SK-N-MC (cell line): ENCODE measurements at regions not wholly inside any gene's neighbourhood (a gene's known extent, or its start where the extent isn't known, plus 50 kb on each side); places are given as distances from the start of the nearest gene placed in this dataset.

Experiments
- DNase-seq: peaks from one replicate; pipeline ENCODE4 v3.0.0-alpha.2; 2011; ENCODE audit warnings: low read depth, low spot score
- H3K27ac ChIP-seq: fragments of 200-600 bp; sonication (generic); 2 replicates; pipeline ENCODE4 v1.5.1; 2016; ENCODE audit warnings: mixed run types
- H3K36me3 ChIP-seq: fragments of 200-600 bp; sonication (generic); 2 replicates; pipeline ENCODE4 v1.6.1; 2017; ENCODE audit warnings: antibody characterized with exemption, low read length, mixed read lengths; ENCODE audit not compliant: insufficient read depth
- H3K4me3 ChIP-seq: fragments of 200-600 bp; sonication (generic); 2 replicates; pipeline ENCODE4 v1.5.1; 2016
- H3K9ac ChIP-seq: fragments of 200-600 bp; sonication (generic); 2 replicates; pipeline ENCODE4 v1.8.0; 2017; ENCODE audit warnings: mixed run types, mixed read lengths; ENCODE audit not compliant: insufficient read length
- H3K9me3 ChIP-seq: fragments of 200-600 bp; sonication (generic); 2 replicates; pipeline ENCODE4 v1.6.1; 2017; ENCODE audit warnings: low read depth, mild to moderate bottlenecking, antibody characterized with exemption, low read length, moderate library complexity, mixed read lengths
- EZH2 ChIP-seq: fragments of 200-600 bp; sonication (generic); IDR thresholded peaks from one replicate; pipeline ENCODE4 v1.6.1; 2017; ENCODE audit warnings: antibody characterized with exemption
- FOXP2 ChIP-seq: optimal IDR thresholded peaks from 2 replicates; pipeline ENCODE3; 2011; ENCODE audit warnings: mild to moderate bottlenecking, moderate library complexity; ENCODE audit not compliant: insufficient read depth; ENCODE audit errors: extremely low read length, control extremely low read depth
- POLR2AphosphoS5 ChIP-seq: IDR thresholded peaks from 2 replicates; pipeline ENCODE4 v1.6.1; 2012; ENCODE audit warnings: mild to moderate bottlenecking, low read depth, low read length, borderline replicate concordance

DNA sequence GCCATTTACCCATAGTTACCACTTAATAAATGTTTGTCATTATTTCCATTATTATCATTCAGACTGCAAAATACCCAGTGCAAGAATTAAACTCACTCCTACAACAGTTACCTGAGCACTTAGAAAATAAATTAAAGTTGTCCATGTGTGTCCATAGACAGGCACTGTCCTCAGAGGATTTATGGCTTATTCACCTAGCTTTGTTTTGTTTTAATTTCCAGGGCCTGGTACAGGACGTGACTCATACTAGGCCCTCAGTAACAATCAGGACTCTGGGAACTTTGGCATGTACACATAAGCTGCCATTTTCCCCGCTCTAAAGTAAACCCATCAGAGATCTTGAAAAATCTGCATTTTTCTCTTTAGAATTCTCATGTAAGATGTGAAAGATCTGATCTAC lies 458.5 kb upstream of the ARRDC4 start:
- Histone ChIP-seq H3K9ac (no peak overlapping the region), H3K4me3 (no peak overlapping the region), H3K27ac (no peak overlapping the region), H3K36me3 (no peaks in the 10 kb centered on the region), H3K9me3 (no peaks in the 10 kb centered on the region)
- DNase-seq: no peak
- TF ChIP-seq EZH2 (no peak), FOXP2 (no peak), POLR2AphosphoS5 (no peak)

DNA sequence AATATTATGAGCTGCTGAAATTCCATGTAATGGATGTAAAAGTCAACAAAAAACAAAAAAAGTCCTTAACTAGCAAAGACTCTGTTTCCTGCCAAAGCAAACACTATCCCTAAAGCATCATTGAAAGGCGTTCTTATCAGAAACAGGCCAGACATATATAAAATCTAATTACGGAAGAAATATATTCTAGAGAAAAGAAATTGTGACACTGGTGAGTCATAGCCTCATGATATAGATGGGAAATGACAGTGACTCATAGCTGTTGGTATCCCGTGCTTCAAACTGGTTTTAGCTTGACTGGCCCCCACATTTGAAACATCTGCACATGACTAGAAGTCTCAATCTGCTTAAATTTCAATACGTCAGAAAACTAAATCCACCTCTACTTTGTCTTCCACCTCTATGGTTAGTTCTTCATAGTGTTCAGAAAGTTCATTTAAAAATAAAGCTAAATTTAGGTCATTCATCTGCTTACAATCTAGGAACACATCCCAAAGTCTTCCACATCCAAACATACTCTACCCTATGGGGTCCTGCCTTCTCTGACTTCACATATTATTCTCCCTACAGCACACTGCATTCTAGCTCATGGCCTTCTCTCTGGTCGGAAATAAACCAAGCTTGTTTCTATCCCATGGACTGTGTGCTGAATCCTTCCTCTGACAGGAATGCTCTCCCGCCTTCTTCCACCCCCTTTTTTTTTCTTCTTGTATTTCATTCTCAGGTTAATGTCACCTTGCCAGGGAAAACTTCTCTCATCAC lies 456.3 kb upstream of the ARRDC4 start:
- no peaks in the 10 kb centered on the region for H3K9me3 ChIP-seq
- H3K4me3 ChIP-seq: no peak overlapping the region
- H3K9ac ChIP-seq: no peak overlapping the region
- no peak overlapping the region for H3K27ac ChIP-seq
- no peak for TF ChIP-seq POLR2AphosphoS5
- DNase-seq: no peak
- H3K36me3 ChIP-seq: no peaks in the 10 kb centered on the region

DNA sequence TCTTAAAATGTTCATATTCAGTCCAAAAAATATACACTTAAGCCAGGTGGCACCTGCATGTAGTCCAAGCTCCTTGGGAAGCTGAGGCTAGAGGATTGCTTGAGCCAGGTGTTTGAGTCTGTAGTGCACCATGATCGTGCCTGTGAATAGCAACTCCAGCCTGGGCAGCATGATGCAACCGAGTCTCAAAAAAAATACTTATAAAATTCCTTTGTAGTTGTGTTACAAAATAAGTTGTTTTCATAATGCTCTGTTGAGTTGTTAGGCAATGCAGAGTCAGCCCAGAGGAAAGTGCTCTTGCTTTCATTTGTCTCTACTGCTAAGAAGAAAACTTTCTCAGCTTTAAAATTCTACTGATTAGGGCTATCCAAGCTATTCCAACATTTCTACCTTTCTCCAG lies 442.8 kb upstream of the ARRDC4 start:
- H3K4me3 ChIP-seq: no peak overlapping the region
- H3K9ac ChIP-seq: no peak overlapping the region
- TF ChIP-seq FOXP2 (no peak), POLR2AphosphoS5 (no peak), EZH2 (no peak)
- H3K9me3 ChIP-seq: no peaks in the 10 kb centered on the region
- no peaks in the 10 kb centered on the region for H3K36me3 ChIP-seq
- DNase-seq: no peak
- H3K27ac ChIP-seq: no peak overlapping the region

DNA sequence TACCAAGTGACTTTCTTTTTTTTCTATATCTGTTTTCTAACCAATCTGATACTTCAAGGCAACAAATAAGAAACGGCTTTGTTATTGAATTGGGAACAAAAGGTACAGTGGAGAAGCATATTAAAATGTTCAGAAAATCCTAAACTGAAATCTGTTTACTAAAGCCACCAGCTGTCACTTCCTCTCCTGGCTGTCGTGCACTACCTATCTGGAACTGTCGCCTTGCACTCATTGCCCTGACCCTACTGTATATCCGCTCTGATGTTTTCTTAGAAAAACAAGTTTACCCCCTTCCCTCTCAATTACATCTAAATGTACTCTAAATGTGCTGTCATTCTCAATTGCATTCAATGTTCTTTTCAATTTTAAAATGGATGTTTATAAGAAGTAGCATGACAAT lies 439.8 kb upstream of the ARRDC4 start:
- no peak for DNase-seq
- H3K4me3 ChIP-seq: no peak overlapping the region
- H3K9me3 ChIP-seq: no peaks in the 10 kb centered on the region
- no peak overlapping the region for H3K9ac ChIP-seq
- H3K27ac ChIP-seq: no peak overlapping the region
- no peaks in the 10 kb centered on the region for H3K36me3 ChIP-seq
- TF ChIP-seq FOXP2 (no peak), POLR2AphosphoS5 (no peak), EZH2 (no peak)

DNA sequence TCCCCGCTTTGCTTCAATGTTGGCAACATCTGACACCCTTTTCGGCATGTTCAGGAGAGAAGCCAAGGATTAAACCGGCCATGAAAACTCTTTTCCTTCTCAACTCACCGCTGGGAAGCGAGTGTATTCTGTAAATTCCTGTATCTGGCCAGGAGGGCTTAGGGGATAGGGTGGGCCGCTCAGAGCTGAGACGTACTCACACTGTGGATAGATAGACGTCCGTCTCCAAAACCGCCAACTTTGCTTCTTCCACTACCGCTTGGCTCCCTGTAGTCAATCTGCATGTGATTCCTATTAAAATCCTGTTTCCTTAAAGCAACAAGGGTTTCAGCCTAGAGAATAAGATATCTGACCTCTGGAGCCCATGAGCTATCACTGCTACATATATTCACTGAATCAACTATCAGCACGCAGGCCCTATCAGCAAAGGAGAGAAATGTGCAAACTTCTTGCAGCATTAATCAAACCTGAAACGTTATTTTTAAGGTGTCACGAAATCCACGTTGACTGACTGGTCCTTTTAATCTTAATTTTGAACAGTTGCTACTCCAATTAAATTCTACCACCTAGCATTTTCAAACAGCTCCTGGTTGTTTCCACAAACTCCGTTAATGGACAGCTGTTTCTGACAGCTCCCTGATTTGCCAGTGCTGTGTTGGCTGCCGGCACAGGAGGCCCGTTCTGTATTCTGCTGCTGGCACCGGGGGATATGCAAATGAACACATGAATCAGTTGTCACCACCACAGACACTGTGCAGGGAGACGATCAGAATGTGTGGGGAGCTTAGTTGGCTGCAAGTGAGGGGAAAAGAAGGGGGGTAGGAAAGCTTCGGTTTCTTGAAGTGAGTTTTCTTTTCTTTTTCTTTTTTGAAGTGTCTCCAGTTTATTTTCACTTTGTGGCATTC lies 438.9 kb upstream of the ARRDC4 start:
- Histone ChIP-seq H3K27ac (no peak overlapping the region), H3K36me3 (no peaks in the 10 kb centered on the region), H3K4me3 (0 out of 2 replicates have a peak overlapping the region, but pooled peaks have one; percentile 10), H3K9me3 (no peaks in the 10 kb centered on the region), H3K9ac (no peak overlapping the region)
- TF ChIP-seq POLR2AphosphoS5 (no peak), EZH2 (no peak), FOXP2 (no peak)
- no peak for DNase-seq

DNA sequence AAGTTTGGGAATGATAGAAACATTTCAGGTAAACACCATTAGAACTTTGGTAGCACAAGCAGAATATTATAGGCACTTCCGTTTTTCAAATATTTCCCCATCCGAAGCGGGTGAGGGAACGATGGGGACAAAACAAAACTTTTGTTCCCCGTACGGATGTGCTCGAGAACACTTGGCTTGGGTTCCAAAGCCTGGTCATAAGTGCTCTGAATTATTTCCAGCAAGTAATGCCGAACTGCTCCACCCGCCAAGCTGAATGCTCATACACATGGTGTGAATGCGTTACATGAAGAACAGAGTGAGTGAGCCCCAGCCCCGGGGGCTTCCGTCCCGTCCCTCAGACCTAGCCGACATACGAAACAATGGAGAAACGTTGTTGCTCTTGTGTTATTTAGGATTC lies 438.2 kb upstream of the ARRDC4 start:
- Histone ChIP-seq H3K9ac (no peak overlapping the region), H3K9me3 (no peaks in the 10 kb centered on the region), H3K36me3 (no peaks in the 10 kb centered on the region), H3K27ac (no peak overlapping the region), H3K4me3 (0 out of 2 replicates have a peak overlapping the region, but pooled peaks have one; percentile 10)
- TF ChIP-seq EZH2 (no peak), POLR2AphosphoS5 (no peak), FOXP2 (no peak)
- DNase-seq: no peak

DNA sequence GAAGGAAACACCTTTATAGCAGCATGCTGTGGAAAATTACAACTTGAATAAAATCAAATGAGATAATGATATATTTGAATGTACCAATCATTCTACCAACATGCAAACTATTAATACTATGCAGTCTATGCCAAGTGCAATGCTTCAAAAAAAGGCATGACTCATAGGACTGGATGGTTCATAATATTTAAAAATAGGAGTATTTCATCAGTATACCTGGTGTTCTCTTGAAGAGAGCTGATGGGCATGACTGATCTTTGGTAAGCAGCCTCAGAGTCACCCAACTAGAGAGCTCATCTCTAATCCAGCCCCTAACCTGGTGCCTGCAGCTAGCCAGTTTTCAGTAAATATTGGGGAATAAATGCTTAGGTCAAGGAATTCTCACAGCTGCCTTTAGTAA lies 434.7 kb upstream of the ARRDC4 start:
- Histone ChIP-seq H3K4me3 (no peak overlapping the region), H3K9me3 (no peaks in the 10 kb centered on the region), H3K27ac (no peak overlapping the region), H3K36me3 (no peaks in the 10 kb centered on the region), H3K9ac (no peak overlapping the region)
- no peak for DNase-seq
- TF ChIP-seq POLR2AphosphoS5 (no peak), FOXP2 (no peak), EZH2 (no peak)

DNA sequence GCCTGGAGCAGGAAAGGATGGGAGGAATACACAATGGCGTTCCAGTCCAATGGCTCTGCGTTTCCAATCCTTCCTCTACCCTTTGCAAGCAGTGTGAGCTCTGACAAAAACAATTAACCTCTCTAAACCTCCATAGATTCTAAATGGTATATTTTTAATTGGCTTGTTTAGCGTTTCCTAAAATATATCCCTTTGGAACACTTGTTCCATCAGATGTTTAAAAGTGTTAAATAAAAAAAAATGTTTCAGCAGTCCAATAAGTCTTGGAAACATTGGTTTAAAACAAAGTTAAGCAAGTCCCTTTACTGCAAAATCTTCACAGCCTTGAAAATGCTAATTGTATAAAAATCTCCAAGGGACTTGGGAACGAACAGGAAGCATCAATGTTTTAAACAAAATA lies 432.3 kb upstream of the ARRDC4 start:
- Histone ChIP-seq H3K36me3 (no peaks in the 10 kb centered on the region), H3K9me3 (no peaks in the 10 kb centered on the region), H3K9ac (no peak overlapping the region), H3K27ac (no peak overlapping the region), H3K4me3 (no peak overlapping the region)
- TF ChIP-seq POLR2AphosphoS5 (no peak), FOXP2 (no peak), EZH2 (no peak)
- no peak for DNase-seq
